Testis (tissue), 2 donors: ENCODE measurements at regions not wholly inside any gene's neighbourhood (a gene's known extent, or its start where the extent isn't known, plus 50 kb on each side); places are given as distances from the start of the nearest gene placed in this dataset.
"Not testable (repeated sequence)": the region's sequence is repeated elsewhere in the genome, so short reads cannot be mapped to it uniquely, and the experiment has no call there.

ENCODE experiments used
- DNase-seq: peaks from one replicate; pipeline ENCODE4 v3.0.0-alpha.2; 2019
- H3K27ac ChIP-seq, 2 donors: fragments of 200-600 bp; sonication (generic); one replicate each; pipeline ENCODE4 v1.5.1; 2019
- H3K27me3 ChIP-seq: fragments of 200-600 bp; sonication (generic); one replicate; pipeline ENCODE4 v1.5.1; 2019
- H3K36me3 ChIP-seq: fragments of 200-600 bp; sonication (generic); one replicate; pipeline ENCODE4 v1.5.1; 2017; ENCODE audit warnings: low read depth; ENCODE audit errors: missing control alignments
- H3K4me1 ChIP-seq: fragments of 200-600 bp; sonication (generic); one replicate; pipeline ENCODE4 v1.5.1; 2019
- H3K4me3 ChIP-seq, 2 donors: fragments of 200-600 bp; sonication (generic); one replicate each; pipeline ENCODE4 v1.5.1; 2017 to 2019
- H3K9me3 ChIP-seq: fragments of 200-600 bp; sonication (generic); one replicate; pipeline ENCODE4 v1.5.1; 2017
- CTCF ChIP-seq, 3 experiments: fragments of 450-650 bp in 2 of 3; fragments of 200-600 bp in 1 of 3; sonication (generic) in 1 of 3; IDR thresholded peaks; one replicate each; pipeline ENCODE4 v1.5.1; 2016 to 2019; ENCODE audit warnings: antibody characterized with exemption in 3 of 3, mild to moderate bottlenecking in 2 of 3, moderate library complexity in 1 of 3
- POLR2A ChIP-seq: fragments of 450-650 bp; IDR thresholded peaks from one replicate; pipeline ENCODE4 v1.6.1; 2017; ENCODE audit warnings: antibody characterized with exemption, mild to moderate bottlenecking, moderate library complexity
- WGBS, 2 donors: methylation state at CpG; one replicate each; pipeline ENCODE4 v1.1.5; 2018; 5-methylcytosine and 5-hydroxymethylcytosine counted together
- intact Hi-C: fragments of 100-400 bp; cut with DNase I; formaldehyde crosslinking; loops from one replicate; pipeline ENCODE4 v1.15.1; 2023; ENCODE audit warnings: low total_unique reads

GRCh38 chr12:116375278-116375842, 97.9 kb upstream of the MED13L start:
- 64 to 66% methylated on average over 9 of the region's 9 CpGs for WGBS, 2 donors
- intact Hi-C loops: no loop called here
- H3K9me3 ChIP-seq: no peaks in the 10 kb centered on the region

GRCh38 chr12:116376354-116377193, 99.1 kb upstream of the MED13L start:
- Histone ChIP-seq H3K27ac (no peak overlapping the region), H3K4me3 (no peak overlapping the region), H3K36me3 (no peaks in the 10 kb centered on the region), H3K27me3 (no peaks in the 10 kb centered on the region), H3K9me3 (no peaks in the 10 kb centered on the region), H3K4me1 (no peaks in the 10 kb centered on the region)
- intact Hi-C loops: no loop called here
- TF ChIP-seq POLR2A (no peak), CTCF (IDR thresholded peaks at IDR 0.05) (no peak)
- 57 to 66% methylated on average over 11 of the region's 11 CpGs for WGBS, 2 donors
- no peak for DNase-seq

More at GRCh38 chr12:116375278-116375842, 97.9 kb upstream of the MED13L start:
- Histone ChIP-seq H3K4me3 (no peak overlapping the region), H3K36me3 (no peaks in the 10 kb centered on the region), H3K27ac (no peak overlapping the region), H3K27me3 (no peaks in the 10 kb centered on the region), H3K4me1 (no peaks in the 10 kb centered on the region)
- no peak for TF ChIP-seq CTCF (IDR thresholded peaks at IDR 0.05)
- no peak for TF ChIP-seq POLR2A
- no peak for DNase-seq

- H3K27me3 ChIP-seq, H3K36me3 ChIP-seq, H3K4me3 ChIP-seq, intact Hi-C loops, H3K4me1 ChIP-seq, H3K27ac ChIP-seq, DNase-seq, H3K9me3 ChIP-seq: not testable (repeated sequence)
- 82 to 85% methylated on average over 6 of the region's 6 CpGs for WGBS, 2 donors
Measured at GRCh38 chr12:116377194-116377571, 99.7 kb upstream of the MED13L start.

GRCh38 chr12:116378002-116378401, 100.5 kb upstream of the MED13L start:
- TF ChIP-seq CTCF (IDR thresholded peaks at IDR 0.05) (no peak), POLR2A (no peak)
- Histone ChIP-seq H3K4me1 (peaks cover 3% of the 10 kb centered on the region), H3K27ac (no peak overlapping the region)

GRCh38 chr12:116380108-116380507, 102.6 kb upstream of the MED13L start:
- WGBS, 2 donors: 83 to 88% methylated on average over 4 of the region's 4 CpGs
- Histone ChIP-seq H3K27ac (no peak overlapping the region), H3K4me3 (no peak overlapping the region), H3K4me1 (peaks cover 4% of the 10 kb centered on the region), H3K9me3 (no peaks in the 10 kb centered on the region), H3K36me3 (no peaks in the 10 kb centered on the region), H3K27me3 (no peaks in the 10 kb centered on the region)
- no peak for DNase-seq
- no peak for TF ChIP-seq POLR2A
- TF ChIP-seq CTCF (IDR thresholded peaks at IDR 0.05): no peak
- intact Hi-C loops: no loop called here

More at GRCh38 chr12:116378002-116378401, 100.5 kb upstream of the MED13L start:
- Histone ChIP-seq H3K4me3 (no peak overlapping the region), H3K27me3 (no peaks in the 10 kb centered on the region), H3K9me3 (no peaks in the 10 kb centered on the region), H3K36me3 (no peaks in the 10 kb centered on the region)
- 91% methylated on average over 11 of the region's 11 CpGs for WGBS, 2 donors
- DNase-seq: no peak
- intact Hi-C loops: no loop called here

GRCh38 chr12:116380740-116381139, 103.2 kb upstream of the MED13L start:
- H3K27ac ChIP-seq, H3K9me3 ChIP-seq, H3K36me3 ChIP-seq, intact Hi-C loops, H3K4me1 ChIP-seq, DNase-seq, H3K27me3 ChIP-seq: not testable (repeated sequence)
- WGBS, 2 donors: 79 to 85% methylated on average over 1 of the region's 1 CpG
- H3K4me3 ChIP-seq: peak overlapping the region in 1 of 2 donors; percentile 17
